Stimulated activated CD8-positive, alpha-beta memory T cell treated with anti-CD3 and anti-CD28 coated beads, Interleukin-7, amount 100 ng/mL, for 48 hours (primary cell): ENCODE measurements at regions not wholly inside any gene's neighbourhood (a gene's known extent, or its start where the extent isn't known, plus 50 kb on each side); places are given as distances from the start of the nearest gene placed in this dataset.

Experiments used
- DNase-seq, 2 donors: peaks; one replicate each; pipeline ENCODE4 v3.0.0-alpha.2; 2020; ENCODE audit warnings: low read depth in 1 of 2; ENCODE audit errors: extremely low read depth in 1 of 2

GRCh38 chr14:53896726-53897125, 59.9 kb downstream of the BMP4 start:
- no peak for DNase-seq

GRCh38 chr14:53894456-53894855, 62.2 kb downstream of the BMP4 start:
- DNase-seq: no peak

GRCh38 chr14:53893374-53893773, 63.3 kb downstream of the BMP4 start:
- no peak for DNase-seq

GRCh38 chr14:53890611-53891101, 66.0 kb downstream of the BMP4 start:
- no peak for DNase-seq

- no peak for DNase-seq
Observed at GRCh38 chr14:53888535-53889386, 67.9 kb downstream of the BMP4 start.

GRCh38 chr14:53885136-53885640, 71.4 kb downstream of the BMP4 start:
- no peak for DNase-seq

- no peak for DNase-seq
Observed at GRCh38 chr14:53884601-53885000, 72.0 kb downstream of the BMP4 start.

GRCh38 chr14:53883739-53884138, 72.9 kb downstream of the BMP4 start:
- DNase-seq: no peak

GRCh38 chr14:53882684-53883083, 73.9 kb downstream of the BMP4 start:
- no peak for DNase-seq

GRCh38 chr14:53881921-53882320, 74.7 kb downstream of the BMP4 start:
- no peak for DNase-seq

- no peak for DNase-seq
Observed at GRCh38 chr14:53881161-53881871, 75.3 kb downstream of the BMP4 start.

- DNase-seq: no peak
Observed at GRCh38 chr14:53880761-53881160, 75.9 kb downstream of the BMP4 start.

GRCh38 chr14:53879747-53880146, 76.9 kb downstream of the BMP4 start:
- DNase-seq: no peak

GRCh38 chr14:53879022-53879686, 77.5 kb downstream of the BMP4 start:
- DNase-seq: no peak

- no peak for DNase-seq
Observed at GRCh38 chr14:53875324-53875897, 81.2 kb downstream of the BMP4 start.

- no peak for DNase-seq
Observed at GRCh38 chr14:53874704-53875103, 81.9 kb downstream of the BMP4 start.

GRCh38 chr14:53872681-53873089, 83.9 kb downstream of the BMP4 start:
- no peak for DNase-seq

GRCh38 chr14:53871951-53872350, 84.7 kb downstream of the BMP4 start:
- no peak for DNase-seq

- no peak for DNase-seq
Observed at GRCh38 chr14:53871011-53871410, 85.6 kb downstream of the BMP4 start.

GRCh38 chr14:53865711-53866110, 90.9 kb downstream of the BMP4 start:
- DNase-seq: no peak

- DNase-seq: no peak
Observed at GRCh38 chr14:53861781-53862180, 94.8 kb downstream of the BMP4 start.
